ENCODE measurements at regions not wholly inside any gene's neighbourhood (a gene's known extent, or its start where the extent isn't known, plus 50 kb on each side); places are given as distances from the start of the nearest gene placed in this dataset.

DNA sequence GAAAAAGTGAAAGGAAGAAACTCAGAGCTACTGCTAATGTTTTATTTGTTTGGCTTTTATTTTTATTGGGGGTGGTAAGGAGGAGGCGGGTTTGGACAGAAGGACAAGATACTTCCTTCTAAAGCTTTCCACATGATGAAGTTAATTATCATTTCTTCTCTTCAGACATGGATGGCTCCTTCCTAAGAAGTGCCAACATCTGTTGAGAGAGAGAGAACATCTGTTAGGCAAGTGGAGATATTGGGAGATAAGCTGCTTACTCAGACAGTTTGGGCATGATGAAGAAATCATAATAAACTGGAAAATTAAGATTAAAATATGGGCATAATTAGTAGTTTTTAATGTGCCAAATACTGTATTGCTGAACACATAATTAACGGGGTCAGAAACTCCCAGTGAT, 535.7 kb upstream of the INTU start:
- Histone ChIP-seq H3K4me3 (ENCODE audit: insufficient read depth, low read depth, low read length) (no peak overlapping the region), H3K27me3 (ENCODE audit: control insufficient read depth, insufficient read depth, low read length) (no peaks in the 10 kb centered on the region), H3K36me3 (replicated peaks; ENCODE audit: control insufficient read depth, insufficient read depth, low read length) (no peaks in the 10 kb centered on the region)
- DNase-seq = no peak

GRCh38 chr4:127102361-127102760, 530.4 kb upstream of the INTU start:
- Histone ChIP-seq H3K36me3 (replicated peaks; ENCODE audit: control insufficient read depth, insufficient read depth, low read length) (no peaks in the 10 kb centered on the region), H3K27me3 (ENCODE audit: control insufficient read depth, insufficient read depth, low read length) (no peaks in the 10 kb centered on the region), H3K4me3 (ENCODE audit: insufficient read depth, low read depth, low read length) (no peak overlapping the region)
- DNase-seq = no peak

DNA sequence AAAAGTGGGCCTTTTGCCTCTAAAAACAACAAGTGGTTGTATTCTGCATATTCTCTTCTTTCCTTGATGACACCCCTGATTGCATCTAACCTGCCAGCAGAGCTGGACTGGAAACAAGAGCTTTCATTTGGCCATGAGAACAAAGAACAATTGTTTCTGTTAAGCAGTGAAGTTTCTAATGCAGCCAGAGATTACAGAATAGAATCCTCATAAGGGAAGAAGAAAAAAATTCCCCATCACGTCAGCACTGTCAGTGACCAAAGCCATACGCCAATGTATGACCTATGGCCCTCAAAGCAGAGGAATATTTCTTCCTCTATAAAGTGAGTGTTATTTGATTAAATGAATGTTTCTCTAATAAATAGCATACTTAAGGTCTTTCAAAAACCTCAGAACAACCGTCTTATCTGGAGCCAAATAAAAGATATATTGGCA, 529.1 kb upstream of the INTU start:
- H3K27me3 ChIP-seq (ENCODE audit: control insufficient read depth, insufficient read depth, low read length) = no peaks in the 10 kb centered on the region
- H3K36me3 ChIP-seq (replicated peaks; ENCODE audit: control insufficient read depth, insufficient read depth, low read length) = no peaks in the 10 kb centered on the region
- H3K4me3 ChIP-seq (ENCODE audit: insufficient read depth, low read depth, low read length) = no peak overlapping the region
- no peak for DNase-seq

DNA sequence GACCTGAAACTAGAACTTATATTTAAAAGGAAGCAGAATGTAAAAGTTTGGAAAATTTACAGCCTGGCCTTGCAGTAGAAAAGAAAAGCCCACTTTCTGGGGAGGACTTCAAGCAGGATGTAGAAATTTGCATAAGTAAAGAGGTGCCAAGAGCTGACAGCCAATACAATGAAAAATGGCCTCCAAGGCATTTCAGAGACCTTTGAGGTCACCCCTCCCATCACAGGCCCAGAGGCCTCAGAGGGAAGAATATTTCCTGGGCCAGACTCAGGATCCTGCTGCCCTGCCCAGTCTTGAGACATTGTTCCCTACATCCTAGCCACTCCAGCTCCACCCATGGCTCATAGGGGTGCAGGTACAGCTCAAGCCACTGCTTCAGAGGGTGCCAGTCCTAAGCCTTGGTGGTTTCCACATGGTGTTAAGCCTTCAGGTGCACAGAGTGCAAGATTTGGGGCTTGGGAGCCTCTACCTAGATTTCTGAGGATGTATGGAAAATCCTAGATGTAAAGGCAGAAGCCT, 518.9 kb upstream of the INTU start:
- Histone ChIP-seq H3K4me3 (ENCODE audit: insufficient read depth, low read depth, low read length) (no peak overlapping the region), H3K27me3 (ENCODE audit: control insufficient read depth, insufficient read depth, low read length) (no peaks in the 10 kb centered on the region), H3K36me3 (replicated peaks; ENCODE audit: control insufficient read depth, insufficient read depth, low read length) (no peaks in the 10 kb centered on the region)
- DNase-seq = no peak

DNA sequence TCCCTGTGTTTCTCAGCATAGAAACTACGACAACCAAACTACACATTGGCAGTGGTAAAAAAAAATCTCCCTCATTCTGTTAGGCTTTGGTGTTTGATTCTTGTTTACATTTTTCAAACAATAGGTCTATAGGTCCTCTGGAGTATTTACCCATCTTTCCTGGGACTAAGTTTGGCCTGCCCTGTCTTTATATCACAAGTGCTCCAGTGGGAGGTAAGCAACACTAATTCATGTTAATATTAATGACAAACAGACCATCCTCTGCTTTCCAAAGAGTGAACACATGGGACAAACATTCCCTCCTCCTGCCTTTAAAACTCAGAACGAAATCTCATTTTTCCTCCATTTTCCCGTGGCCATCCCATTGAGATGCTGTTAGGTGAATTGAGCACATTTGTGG, 514.1 kb upstream of the INTU start:
- no peaks in the 10 kb centered on the region for H3K36me3 ChIP-seq (replicated peaks; ENCODE audit: control insufficient read depth, insufficient read depth, low read length)
- no peak overlapping the region for H3K4me3 ChIP-seq (ENCODE audit: insufficient read depth, low read depth, low read length)

DNA sequence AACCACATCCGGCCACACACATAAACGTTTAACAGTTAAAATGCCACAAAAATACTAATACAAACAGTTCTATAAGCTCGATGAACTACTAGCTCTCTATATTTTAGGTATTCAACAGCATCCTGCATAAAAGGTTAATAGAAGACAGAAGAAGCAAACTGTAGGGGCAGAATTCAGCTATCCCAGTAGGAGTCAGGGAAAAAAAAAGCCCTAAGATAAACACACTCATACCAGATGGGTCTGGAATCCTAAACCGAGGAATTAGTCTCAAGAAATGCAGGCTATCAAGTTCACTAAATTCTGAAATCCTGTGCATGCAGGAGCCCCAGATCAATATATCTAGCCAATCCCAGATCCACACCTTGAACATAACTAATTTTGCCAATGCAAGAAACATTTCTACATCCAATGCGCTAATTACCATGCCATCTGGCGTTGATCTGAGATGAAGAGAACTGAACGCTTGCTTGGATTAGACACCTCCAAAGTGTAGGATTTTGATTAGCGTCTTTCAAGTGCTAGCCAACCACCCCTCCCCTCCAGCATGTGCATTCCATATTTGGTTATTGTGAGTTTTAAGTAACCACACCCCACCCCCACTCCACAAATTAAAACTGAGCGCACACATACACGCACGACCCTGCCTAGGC, 512.2 kb upstream of the INTU start:
- Histone ChIP-seq H3K4me3 (ENCODE audit: insufficient read depth, low read depth, low read length) (no peak overlapping the region), H3K27me3 (ENCODE audit: control insufficient read depth, insufficient read depth, low read length) (no peaks in the 10 kb centered on the region), H3K36me3 (replicated peaks; ENCODE audit: control insufficient read depth, insufficient read depth, low read length) (no peaks in the 10 kb centered on the region)
- no peak for DNase-seq

More for the DNA sequence above, 514.1 kb upstream of the INTU start:
- H3K27me3 ChIP-seq (ENCODE audit: control insufficient read depth, insufficient read depth, low read length) = no peaks in the 10 kb centered on the region
- no peak for DNase-seq

GRCh38 chr4:127124919-127125318, 507.8 kb upstream of the INTU start:
- no peak overlapping the region for H3K4me3 ChIP-seq (ENCODE audit: insufficient read depth, low read depth, low read length)
- DNase-seq = no peak
- no peaks in the 10 kb centered on the region for H3K36me3 ChIP-seq (replicated peaks; ENCODE audit: control insufficient read depth, insufficient read depth, low read length)
- H3K27me3 ChIP-seq (ENCODE audit: control insufficient read depth, insufficient read depth, low read length) = no peaks in the 10 kb centered on the region

DNA sequence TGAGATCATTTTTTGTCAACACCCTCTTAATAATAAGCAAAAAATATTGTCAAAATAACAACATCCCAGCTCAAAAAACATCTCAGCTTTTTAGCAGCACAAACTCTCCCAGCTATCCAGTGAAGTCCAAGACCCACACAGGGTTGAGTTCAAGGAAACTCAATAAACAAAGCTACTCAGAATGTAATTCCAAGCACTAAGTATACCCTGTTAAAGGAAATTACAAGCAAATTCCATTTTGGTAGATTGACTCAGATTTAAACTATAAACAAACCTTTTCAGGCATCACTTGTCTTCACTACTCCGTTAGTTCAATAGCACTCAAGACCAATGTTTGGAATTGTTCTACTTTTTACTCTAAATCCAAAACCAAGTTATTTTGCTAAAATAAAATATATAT, 506.0 kb upstream of the INTU start:
- no peaks in the 10 kb centered on the region for H3K36me3 ChIP-seq (replicated peaks; ENCODE audit: control insufficient read depth, insufficient read depth, low read length)
- no peak overlapping the region for H3K4me3 ChIP-seq (ENCODE audit: insufficient read depth, low read depth, low read length)
- no peak for DNase-seq
- no peaks in the 10 kb centered on the region for H3K27me3 ChIP-seq (ENCODE audit: control insufficient read depth, insufficient read depth, low read length)

DNA sequence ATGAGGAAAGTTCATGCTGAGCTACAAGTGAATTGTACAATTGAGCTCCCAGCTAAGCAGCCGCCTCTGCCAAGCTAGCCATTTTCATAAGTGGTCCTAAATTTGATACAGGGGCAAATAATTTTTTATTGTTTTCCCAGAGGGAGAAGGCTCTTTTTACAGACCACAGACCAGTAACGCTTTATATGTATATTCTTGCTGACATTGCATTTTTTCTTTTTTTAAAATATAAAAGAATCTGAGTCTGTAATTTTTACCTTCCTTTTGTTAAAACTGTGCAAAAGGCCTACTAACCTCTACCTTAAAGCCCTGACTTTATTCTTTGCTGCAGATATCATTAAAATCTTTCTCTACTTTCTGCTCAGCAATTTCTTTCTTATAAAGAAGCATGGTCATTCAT, 501.2 kb upstream of the INTU start:
- Histone ChIP-seq H3K4me3 (ENCODE audit: insufficient read depth, low read depth, low read length) (no peak overlapping the region), H3K27me3 (ENCODE audit: control insufficient read depth, insufficient read depth, low read length) (no peaks in the 10 kb centered on the region), H3K36me3 (replicated peaks; ENCODE audit: control insufficient read depth, insufficient read depth, low read length) (no peaks in the 10 kb centered on the region)
- no peak for DNase-seq

GRCh38 chr4:127134490-127134889, 498.3 kb upstream of the INTU start:
- no peak for DNase-seq
- H3K4me3 ChIP-seq (ENCODE audit: insufficient read depth, low read depth, low read length) = no peak overlapping the region
- H3K27me3 ChIP-seq (ENCODE audit: control insufficient read depth, insufficient read depth, low read length) = no peaks in the 10 kb centered on the region
- H3K36me3 ChIP-seq (replicated peaks; ENCODE audit: control insufficient read depth, insufficient read depth, low read length) = no peaks in the 10 kb centered on the region

DNA sequence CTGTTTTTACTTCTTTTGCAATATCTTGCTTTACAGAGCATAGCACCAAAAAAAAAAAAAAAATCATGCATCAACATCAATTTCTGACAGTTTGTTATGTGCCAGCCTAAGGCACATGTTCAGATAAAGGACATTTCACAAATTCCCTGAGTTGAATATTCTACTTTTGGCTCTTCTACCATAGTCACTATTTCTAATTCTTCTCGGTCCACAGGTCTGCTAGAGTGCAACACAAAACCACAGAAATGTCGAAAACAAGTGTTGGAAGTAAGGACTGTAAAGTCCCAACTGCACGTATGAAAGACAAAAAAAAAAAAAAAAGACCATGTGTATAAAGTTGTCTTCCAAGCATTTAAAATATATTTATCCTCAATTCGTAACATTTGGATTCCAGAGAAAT, 494.2 kb upstream of the INTU start:
- H3K27me3 ChIP-seq (ENCODE audit: control insufficient read depth, insufficient read depth, low read length) = no peaks in the 10 kb centered on the region
- H3K36me3 ChIP-seq (replicated peaks; ENCODE audit: control insufficient read depth, insufficient read depth, low read length) = no peaks in the 10 kb centered on the region
- no peak overlapping the region for H3K4me3 ChIP-seq (ENCODE audit: insufficient read depth, low read depth, low read length)
- no peak for DNase-seq

GRCh38 chr4:127139788-127140286, 492.9 kb upstream of the INTU start:
- no peaks in the 10 kb centered on the region for H3K27me3 ChIP-seq (ENCODE audit: control insufficient read depth, insufficient read depth, low read length)
- DNase-seq = no peak
- no peaks in the 10 kb centered on the region for H3K36me3 ChIP-seq (replicated peaks; ENCODE audit: control insufficient read depth, insufficient read depth, low read length)
- H3K4me3 ChIP-seq (ENCODE audit: insufficient read depth, low read depth, low read length) = no peak overlapping the region

GRCh38 chr4:127140306-127140705, 492.5 kb upstream of the INTU start:
- no peak for DNase-seq
- Histone ChIP-seq H3K4me3 (ENCODE audit: insufficient read depth, low read depth, low read length) (no peak overlapping the region), H3K27me3 (ENCODE audit: control insufficient read depth, insufficient read depth, low read length) (no peaks in the 10 kb centered on the region), H3K36me3 (replicated peaks; ENCODE audit: control insufficient read depth, insufficient read depth, low read length) (no peaks in the 10 kb centered on the region)

DNA sequence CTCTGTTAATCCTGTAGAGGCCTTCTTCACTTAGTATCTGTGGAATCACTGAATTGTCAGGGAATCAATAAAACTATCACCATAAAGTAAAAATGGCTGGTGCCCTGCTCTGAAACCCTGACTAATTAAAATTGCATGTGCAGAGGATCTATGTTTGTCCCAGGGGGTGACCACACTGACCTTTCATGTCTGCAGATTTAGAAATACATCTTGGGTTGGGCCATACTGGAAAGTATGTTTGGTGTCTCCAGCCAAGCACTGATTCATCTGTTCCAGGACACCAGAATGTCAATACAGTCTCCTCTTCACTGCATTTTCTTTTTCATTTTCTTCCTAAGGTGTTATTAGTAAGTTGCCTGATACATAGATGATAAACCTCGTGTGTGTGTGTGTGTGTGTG, 490.9 kb upstream of the INTU start:
- no peak for DNase-seq
- Histone ChIP-seq H3K4me3 (ENCODE audit: insufficient read depth, low read depth, low read length) (no peak overlapping the region), H3K36me3 (replicated peaks; ENCODE audit: control insufficient read depth, insufficient read depth, low read length) (no peaks in the 10 kb centered on the region), H3K27me3 (ENCODE audit: control insufficient read depth, insufficient read depth, low read length) (no peaks in the 10 kb centered on the region)

DNA sequence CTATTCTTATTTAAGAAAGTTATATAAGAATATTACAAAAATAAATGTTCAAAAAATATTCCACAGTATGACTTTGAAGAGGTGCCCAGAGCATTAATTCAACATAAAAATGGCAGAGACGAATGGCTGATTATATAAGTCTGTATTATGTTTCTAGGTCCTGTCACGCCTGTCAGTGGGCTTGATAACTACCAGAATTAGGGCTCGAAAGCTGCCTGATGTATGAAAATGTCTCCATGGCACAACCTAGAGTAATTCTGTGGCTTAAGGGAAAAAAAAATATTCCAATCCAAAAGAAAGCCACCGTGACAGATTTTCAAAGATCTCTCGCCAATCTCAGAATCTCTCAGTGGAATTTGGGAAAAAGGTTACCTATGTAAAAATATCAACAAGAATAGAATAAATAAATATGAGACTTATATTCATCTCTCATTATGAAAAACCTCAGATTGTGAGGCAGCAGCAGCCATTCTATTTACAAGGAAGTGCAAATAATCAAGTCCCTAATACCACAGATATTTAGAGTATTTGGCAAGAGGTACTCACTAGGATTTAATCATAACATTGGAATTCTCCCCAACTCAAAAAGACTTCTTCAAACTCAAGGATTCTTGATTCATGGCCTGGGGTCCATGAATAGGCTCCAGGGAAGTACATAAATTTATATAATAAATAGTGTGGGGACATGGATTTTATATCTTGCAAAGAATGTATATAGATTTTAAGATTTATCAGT, 489.1 kb upstream of the INTU start:
- Histone ChIP-seq H3K27me3 (ENCODE audit: control insufficient read depth, insufficient read depth, low read length) (no peaks in the 10 kb centered on the region), H3K36me3 (replicated peaks; ENCODE audit: control insufficient read depth, insufficient read depth, low read length) (no peaks in the 10 kb centered on the region), H3K4me3 (ENCODE audit: insufficient read depth, low read depth, low read length) (no peak overlapping the region)
- no peak for DNase-seq

All from H7 (cell line).